ENCODE measurements at regions not wholly inside any gene's neighbourhood (a gene's known extent, or its start where the extent isn't known, plus 50 kb on each side); places are given as distances from the start of the nearest gene placed in this dataset.

- TF ChIP-seq CTCF (optimal IDR thresholded peaks at IDR 0.05 in 1 of 3, IDR thresholded peaks at IDR 0.05 in 1 of 3, conservative IDR thresholded peaks at IDR 0.05 in 1 of 3; ENCODE audit: extremely low read depth in 1 of 3, insufficient read depth in 2 of 3, low read length in 3 of 3), result no peak
- no peak for TF ChIP-seq EZH2 (IDR thresholded peaks at IDR 0.05; ENCODE audit: low read length)
Observed at GRCh38 chr6:16927205-16927604, 165.9 kb upstream of the ATXN1 start.
